CD14-positive monocyte (primary cell): ENCODE measurements at regions not wholly inside any gene's neighbourhood (a gene's known extent, or its start where the extent isn't known, plus 50 kb on each side); places are given as distances from the start of the nearest gene placed in this dataset.

Experiments
- DNase-seq, 3 donors: peaks; one replicate each; pipeline ENCODE4 v3.0.0-alpha.2; 2011 to 2022
- H2AFZ ChIP-seq: 2 replicates; pipeline ENCODE4 v1.6.0; 2012; ENCODE audit warnings: mild to moderate bottlenecking, low read depth, low read length, inconsistent platforms; ENCODE audit not compliant: insufficient read depth, poor library complexity, severe bottlenecking
- H3K27ac ChIP-seq, 2 donors: 1 replicate in 1 of 2; 2 replicates in 1 of 2; pipeline ENCODE4 v1.5.1; 2012 to 2013; ENCODE audit warnings: low read length in 2 of 2, control low read depth in 1 of 2, inconsistent platforms in 1 of 2, low read depth in 1 of 2, mild to moderate bottlenecking in 1 of 2
- H3K27me3 ChIP-seq, 2 donors: one replicate each; pipeline versions ENCODE4 v1.6.0 to v1.6.1; 2011 to 2013; ENCODE audit warnings: low read length in 2 of 2; ENCODE audit not compliant: control insufficient read depth in 2 of 2, insufficient read depth in 2 of 2
- H3K36me3 ChIP-seq, 2 donors: replicated peaks in 1 of 2; 1 replicate in 1 of 2; 2 replicates in 1 of 2; pipeline versions ENCODE4 v1.5.1 to v1.6.1; 2012 to 2013; ENCODE audit warnings: low read length in 2 of 2, control low read depth in 1 of 2, inconsistent platforms in 1 of 2, mild to moderate bottlenecking in 1 of 2; ENCODE audit not compliant: insufficient read depth in 2 of 2, control insufficient read depth in 1 of 2
- H3K4me1 ChIP-seq, 2 donors: 1 replicate in 1 of 2; 2 replicates in 1 of 2; pipeline versions ENCODE4 v1.5.1 to v1.6.1; 2012 to 2013; ENCODE audit warnings: low read length in 2 of 2, control low read depth in 1 of 2, inconsistent platforms in 1 of 2, mild to moderate bottlenecking in 1 of 2, moderate library complexity in 1 of 2; ENCODE audit not compliant: insufficient read depth in 2 of 2, control insufficient read depth in 1 of 2
- H3K4me2 ChIP-seq: replicated peaks from 2 replicates; pipeline ENCODE3; 2012; ENCODE audit warnings: low read length, moderate library complexity, mild to moderate bottlenecking; ENCODE audit not compliant: poor library complexity, severe bottlenecking; ENCODE audit errors: extremely low read depth
- H3K4me3 ChIP-seq, 3 experiments: fragments of 200-600 bp in 1 of 3; sonication (generic) in 1 of 3; replicated peaks in 1 of 3; 1 replicate in 2 of 3; 2 replicates in 1 of 3; pipeline ENCODE4 v1.5.1; 2011 to 2013; ENCODE audit warnings: low read length in 3 of 3, mild to moderate bottlenecking in 3 of 3, control low read depth in 2 of 3, low read depth in 2 of 3, inconsistent platforms in 1 of 3, moderate library complexity in 1 of 3
- H3K79me2 ChIP-seq: 2 replicates; pipeline ENCODE4 v1.6.0; 2012; ENCODE audit warnings: mild to moderate bottlenecking, control low read depth, inconsistent platforms, low read length, moderate library complexity; ENCODE audit not compliant: insufficient read depth
- H3K9ac ChIP-seq: 2 replicates; pipeline ENCODE4 v1.6.0; 2017; ENCODE audit warnings: low read length, mild to moderate bottlenecking; ENCODE audit not compliant: insufficient read depth, poor library complexity, severe bottlenecking
- H3K9me3 ChIP-seq, 2 donors: replicated peaks in 1 of 2; 1 replicate in 1 of 2; 2 replicates in 1 of 2; pipeline versions ENCODE4 v1.5.1 to v1.6.1; 2012 to 2013; ENCODE audit warnings: low read length in 2 of 2, control low read depth in 1 of 2; ENCODE audit not compliant: control insufficient read depth in 1 of 2, insufficient read depth in 1 of 2
- H4K20me1 ChIP-seq: 2 replicates; pipeline ENCODE4 v1.6.0; 2012; ENCODE audit warnings: mild to moderate bottlenecking, low read length, control low read depth, moderate library complexity; ENCODE audit not compliant: insufficient read depth
- H3K27ac Mint-ChIP-seq, 7 donors: one replicate each; pipeline ENCODE4 v1.8.0; 2020; ENCODE audit warnings: mild to moderate bottlenecking in 7 of 7, mixed read lengths in 7 of 7, moderate library complexity in 6 of 7, inconsistent platforms in 2 of 7
- H3K27me3 Mint-ChIP-seq, 3 donors: one replicate each; pipeline ENCODE4 v1.8.0; 2021 to 2022; ENCODE audit warnings: low read depth in 3 of 3, mild to moderate bottlenecking in 3 of 3, mixed read lengths in 3 of 3, moderate library complexity in 3 of 3, inconsistent platforms in 1 of 3
- H3K36me3 Mint-ChIP-seq, 2 donors: one replicate each; pipeline ENCODE4 v1.8.0; 2020; ENCODE audit warnings: mixed read lengths in 2 of 2, inconsistent platforms in 1 of 2, mild to moderate bottlenecking in 1 of 2
- H3K4me1 Mint-ChIP-seq: one replicate; pipeline ENCODE4 v1.8.0; 2020; ENCODE audit warnings: mild to moderate bottlenecking, mixed read lengths
- H3K4me3 Mint-ChIP-seq, 2 donors: one replicate each; pipeline ENCODE4 v1.8.0; 2020; ENCODE audit warnings: mild to moderate bottlenecking in 2 of 2, mixed read lengths in 2 of 2, moderate library complexity in 1 of 2
- H3K9me3 Mint-ChIP-seq, 7 donors: one replicate each; pipeline ENCODE4 v1.8.0; 2020 to 2022; ENCODE audit warnings: mixed read lengths in 7 of 7, mild to moderate bottlenecking in 6 of 7, moderate library complexity in 6 of 7, inconsistent platforms in 2 of 7
- CTCF ChIP-seq: fragments of 200-600 bp; IDR thresholded peaks from one replicate; pipeline ENCODE4 v1.8.0; 2022; ENCODE audit warnings: antibody characterized with exemption, mild to moderate bottlenecking
- WGBS: methylation state at CpG from one replicate; pipeline ENCODE4 v1.1.5; 2013; ENCODE audit warnings: missing lambda C conversion rate; ENCODE audit not compliant: insufficient coverage; 5-methylcytosine and 5-hydroxymethylcytosine counted together
- intact Hi-C, 2 donors: fragments of 100-400 bp; cut with micrococcal nuclease; formaldehyde crosslinking; loops; one replicate each; pipeline versions ENCODE4 v1.15.0 to v1.15.1; 2023

GRCh38 chr1:194288238-194288637, 1101.8 kb upstream of the B3GALT2 start:
- Mint-ChIP-seq H3K36me3 (no peaks in the 10 kb centered on the region), H3K27me3 (peaks cover 0 to 1% (median 0%) of the 10 kb centered on the region in 3 donors), H3K27ac (no peak overlapping the region), H3K9me3 (peaks cover 0 to 3% (median 0%) of the 10 kb centered on the region in 7 donors), H3K4me3 (no peak overlapping the region), H3K4me1 (no peaks in the 10 kb centered on the region)
- Histone ChIP-seq H3K4me3 (no peak overlapping the region), H3K27ac (no peak overlapping the region), H4K20me1 (no peaks in the 10 kb centered on the region), H3K79me2 (no peaks in the 10 kb centered on the region), H3K36me3 (no peaks in the 10 kb centered on the region), H2AFZ (no peak overlapping the region), H3K27me3 (no peaks in the 10 kb centered on the region), H3K9ac (no peak overlapping the region), H3K4me2 (no peak overlapping the region), H3K4me1 (no peaks in the 10 kb centered on the region), H3K9me3 (no peaks in the 10 kb centered on the region)
- intact Hi-C loops: no loop called here
- no peak for TF ChIP-seq CTCF
- no peak for DNase-seq
- no CpG with 5 or more reads among the region's 1 CpG for WGBS

GRCh38 chr1:194281376-194281775, 1095.0 kb upstream of the B3GALT2 start:
- H3K36me3 Mint-ChIP-seq: no peaks in the 10 kb centered on the region

More at GRCh38 chr1:194281376-194281775, 1095.0 kb upstream of the B3GALT2 start:
- H3K27me3 ChIP-seq: no peaks in the 10 kb centered on the region
- Mint-ChIP-seq H3K4me1 (no peaks in the 10 kb centered on the region), H3K27ac (no peak overlapping the region), H3K4me3 (no peak overlapping the region), H3K27me3 (no peaks in the 10 kb centered on the region), H3K9me3 (peaks cover 0 to 2% (median 0%) of the 10 kb centered on the region in 7 donors)
- H2AFZ ChIP-seq: no peak overlapping the region
- H3K4me2 ChIP-seq: no peak overlapping the region
- no peaks in the 10 kb centered on the region for H3K9me3 ChIP-seq
- no peaks in the 10 kb centered on the region for H3K79me2 ChIP-seq
- WGBS: 0% methylated on average over 1 of the region's 3 CpGs
- no peak overlapping the region for H3K4me3 ChIP-seq
- no peaks in the 10 kb centered on the region for H3K4me1 ChIP-seq
- no peak overlapping the region for H3K27ac ChIP-seq
- DNase-seq: no peak
- intact Hi-C loops: no loop called here
- H3K36me3 ChIP-seq: no peaks in the 10 kb centered on the region
- no peak for TF ChIP-seq CTCF
- no peak overlapping the region for H3K9ac ChIP-seq
- no peaks in the 10 kb centered on the region for H4K20me1 ChIP-seq
